Peyer's patch (tissue), 4 donors: ENCODE measurements at regions not wholly inside any gene's neighbourhood (a gene's known extent, or its start where the extent isn't known, plus 50 kb on each side); places are given as distances from the start of the nearest gene placed in this dataset.

ENCODE experiments used
- CTCF ChIP-seq, 6 experiments: fragments of 450-650 bp in 4 of 6; fragments of 200-600 bp in 2 of 6; sonication (generic) in 1 of 6; IDR thresholded peaks; one replicate each; pipeline ENCODE4 v1.5.1; 2017 to 2019; ENCODE audit warnings: antibody characterized with exemption in 6 of 6, mild to moderate bottlenecking in 3 of 6, moderate library complexity in 1 of 6
- POLR2A ChIP-seq, 2 donors: fragments of 450-650 bp; IDR thresholded peaks; one replicate each; pipeline ENCODE4 v1.5.1; 2017; ENCODE audit warnings: antibody characterized with exemption in 2 of 2, mild to moderate bottlenecking in 2 of 2, moderate library complexity in 2 of 2

GRCh38 chr5:174314261-174314660 is 268.8 kb downstream of the NSG2 start:
- no peak for TF ChIP-seq CTCF (IDR thresholded peaks at IDR 0.05)
- no peak for TF ChIP-seq POLR2A (IDR thresholded peaks at IDR 0.05)
